A673 (cell line): ENCODE measurements at regions not wholly inside any gene's neighbourhood (a gene's known extent, or its start where the extent isn't known, plus 50 kb on each side); places are given as distances from the start of the nearest gene placed in this dataset.

ENCODE experiments used
- EZH2 ChIP-seq: fragments of 200-600 bp; sonication (generic); IDR thresholded peaks from 2 replicates; pipeline ENCODE4 v1.6.1; 2017; ENCODE audit warnings: borderline replicate concordance, low read depth, mild to moderate bottlenecking, mixed read lengths, antibody characterized with exemption, low read length; ENCODE audit not compliant: poor library complexity, severe bottlenecking
- TF ChIP-seq, protein P1 (sequence below): fragments of 300-800, 200-600 bp; sonication (generic); conservative IDR thresholded peaks from 2 replicates; pipeline ENCODE4 v1.5.1; 2017; ENCODE audit warnings: low read depth, mild to moderate bottlenecking, antibody characterized with exemption, low read length, moderate library complexity, mixed read lengths

DNA sequence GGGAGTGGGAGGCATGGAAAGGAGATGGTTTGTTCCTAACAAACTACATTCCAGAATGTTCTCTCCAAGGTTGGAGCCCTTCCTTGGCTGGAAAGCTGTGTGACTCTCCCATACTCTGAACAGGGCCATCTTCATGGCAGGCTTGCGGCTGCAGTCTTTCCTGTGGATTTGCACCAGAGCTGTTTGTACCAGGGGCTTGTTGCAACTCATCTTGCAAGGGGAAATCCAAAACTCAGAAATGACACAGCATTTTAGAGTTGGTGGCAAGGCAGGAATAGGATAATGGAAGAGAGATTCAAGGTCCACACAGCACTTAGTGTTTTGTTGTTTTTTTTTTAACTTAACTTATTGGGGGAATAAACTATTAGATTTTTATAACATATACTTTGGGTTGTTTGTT, 73.7 kb upstream of the ZNF516 start:
- TF ChIP-seq, protein P1, sequence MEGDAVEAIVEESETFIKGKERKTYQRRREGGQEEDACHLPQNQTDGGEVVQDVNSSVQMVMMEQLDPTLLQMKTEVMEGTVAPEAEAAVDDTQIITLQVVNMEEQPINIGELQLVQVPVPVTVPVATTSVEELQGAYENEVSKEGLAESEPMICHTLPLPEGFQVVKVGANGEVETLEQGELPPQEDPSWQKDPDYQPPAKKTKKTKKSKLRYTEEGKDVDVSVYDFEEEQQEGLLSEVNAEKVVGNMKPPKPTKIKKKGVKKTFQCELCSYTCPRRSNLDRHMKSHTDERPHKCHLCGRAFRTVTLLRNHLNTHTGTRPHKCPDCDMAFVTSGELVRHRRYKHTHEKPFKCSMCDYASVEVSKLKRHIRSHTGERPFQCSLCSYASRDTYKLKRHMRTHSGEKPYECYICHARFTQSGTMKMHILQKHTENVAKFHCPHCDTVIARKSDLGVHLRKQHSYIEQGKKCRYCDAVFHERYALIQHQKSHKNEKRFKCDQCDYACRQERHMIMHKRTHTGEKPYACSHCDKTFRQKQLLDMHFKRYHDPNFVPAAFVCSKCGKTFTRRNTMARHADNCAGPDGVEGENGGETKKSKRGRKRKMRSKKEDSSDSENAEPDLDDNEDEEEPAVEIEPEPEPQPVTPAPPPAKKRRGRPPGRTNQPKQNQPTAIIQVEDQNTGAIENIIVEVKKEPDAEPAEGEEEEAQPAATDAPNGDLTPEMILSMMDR = no peak
- TF ChIP-seq EZH2 = no peak
